Ramos (cell line): ENCODE measurements at regions not wholly inside any gene's neighbourhood (a gene's known extent, or its start where the extent isn't known, plus 50 kb on each side); places are given as distances from the start of the nearest gene placed in this dataset.

Source experiments
- in situ Hi-C: fragments of 300-500 bp; cut with MboI; formaldehyde crosslinking; loops from one replicate; pipeline ENCODE4 v1.14.3; 2022; ENCODE audit warnings: low sequenced_read_pairs; ENCODE audit not compliant: unreplicated experiment

- in situ Hi-C loops, result no loop called here
Observed at GRCh38 chr18:46313521-46313920, 209.3 kb downstream of the HAUS1 start.

GRCh38 chr18:46314011-46314410 is 209.8 kb downstream of the HAUS1 start:
- in situ Hi-C loops, result no loop called here

GRCh38 chr18:46315161-46315560 is 211.0 kb downstream of the HAUS1 start:
- in situ Hi-C loops, result no loop called here

- in situ Hi-C loops, result no loop called here
Observed at GRCh38 chr18:46318356-46318755, 214.2 kb downstream of the HAUS1 start.

GRCh38 chr18:46319783-46320182 is 215.6 kb downstream of the HAUS1 start:
- in situ Hi-C loops, result no loop called here

GRCh38 chr18:46320297-46320696 is 216.1 kb downstream of the HAUS1 start:
- in situ Hi-C loops, result no loop called here

GRCh38 chr18:46320928-46321711 is 216.9 kb downstream of the HAUS1 start:
- in situ Hi-C loops, result no loop called here

GRCh38 chr18:46321955-46322354 is 217.8 kb downstream of the HAUS1 start:
- in situ Hi-C loops, result no loop called here

- in situ Hi-C loops, result no loop called here
Observed at GRCh38 chr18:46322411-46322891, 218.3 kb downstream of the HAUS1 start.

GRCh38 chr18:46322941-46323340 is 218.8 kb downstream of the HAUS1 start:
- in situ Hi-C loops, result no loop called here

GRCh38 chr18:46324087-46324955 is 220.1 kb downstream of the HAUS1 start:
- in situ Hi-C loops, result no loop called here

- in situ Hi-C loops, result no loop called here
Observed at GRCh38 chr18:46325895-46326294, 221.7 kb downstream of the HAUS1 start.

GRCh38 chr18:46329736-46330246 is 225.6 kb downstream of the HAUS1 start:
- in situ Hi-C loops, result no loop called here

GRCh38 chr18:46331316-46331715 is 227.1 kb downstream of the HAUS1 start:
- in situ Hi-C loops, result no loop called here

GRCh38 chr18:46332286-46332801 is 228.2 kb downstream of the HAUS1 start:
- in situ Hi-C loops, result no loop called here

GRCh38 chr18:46332921-46333341 is 228.7 kb downstream of the HAUS1 start:
- in situ Hi-C loops, result no loop called here

- in situ Hi-C loops, result no loop called here
Observed at GRCh38 chr18:46333431-46334135, 229.4 kb downstream of the HAUS1 start.

- in situ Hi-C loops, result no loop called here
Observed at GRCh38 chr18:46334868-46335281, 230.7 kb downstream of the HAUS1 start.

GRCh38 chr18:46335534-46336101 is 231.4 kb downstream of the HAUS1 start:
- in situ Hi-C loops, result no loop called here
